Spleen (tissue), 11 donors: ENCODE measurements at regions not wholly inside any gene's neighbourhood (a gene's known extent, or its start where the extent isn't known, plus 50 kb on each side); places are given as distances from the start of the nearest gene placed in this dataset.
"Not testable (repeated sequence)": the region's sequence is repeated elsewhere in the genome, so short reads cannot be mapped to it uniquely, and the experiment has no call there.

ENCODE experiments used
- DNase-seq: peaks from one replicate; pipeline ENCODE4 v3.0.0-alpha.2; 2020
- H3K27ac ChIP-seq, 8 donors: fragments of 200-600 bp; sonication (generic) in 7 of 8; 1 replicate in 4 of 8; 2 replicates in 4 of 8; pipeline versions ENCODE4 v1.5.0 to v1.8.0; 2016 to 2021; ENCODE audit warnings: inconsistent platforms in 4 of 8, mild to moderate bottlenecking in 4 of 8, moderate library complexity in 1 of 8
- H3K27me3 ChIP-seq, 7 donors: fragments of 200-600 bp; sonication (generic) in 6 of 7; replicated peaks in 1 of 7; 1 replicate in 4 of 7; 2 replicates in 3 of 7; pipeline versions ENCODE4 v1.5.0 to v1.8.0; 2016 to 2021; ENCODE audit warnings: inconsistent platforms in 3 of 7, mild to moderate bottlenecking in 1 of 7
- H3K36me3 ChIP-seq, 6 donors: fragments of 200-600 bp; sonication (generic) in 5 of 6; 1 replicate in 4 of 6; 2 replicates in 2 of 6; pipeline versions ENCODE4 v1.5.0 to v1.8.0; 2016 to 2021; ENCODE audit warnings: inconsistent platforms in 2 of 6
- H3K4me1 ChIP-seq, 6 donors: fragments of 200-600 bp; sonication (generic) in 5 of 6; 1 replicate in 3 of 6; 2 replicates in 3 of 6; pipeline versions ENCODE4 v1.5.0 to v1.8.0; 2016 to 2021; ENCODE audit warnings: inconsistent platforms in 3 of 6
- H3K4me3 ChIP-seq, 8 donors: fragments of 200-600 bp; sonication (generic) in 7 of 8; 1 replicate in 4 of 8; 2 replicates in 4 of 8; pipeline versions ENCODE4 v1.5.0 to v1.8.0; 2016 to 2021; ENCODE audit warnings: inconsistent platforms in 4 of 8, mild to moderate bottlenecking in 4 of 8, moderate library complexity in 2 of 8
- H3K9me3 ChIP-seq, 8 donors: fragments of 200-600 bp; sonication (generic) in 7 of 8; 1 replicate in 4 of 8; 2 replicates in 4 of 8; pipeline versions ENCODE4 v1.5.0 to v1.8.0; 2016 to 2021; ENCODE audit warnings: inconsistent platforms in 4 of 8
- POLR2A ChIP-seq, 3 donors: fragments of 450-650 bp; IDR thresholded peaks; one replicate each; pipeline ENCODE4 v1.5.1; 2017; ENCODE audit warnings: antibody characterized with exemption in 3 of 3, mild to moderate bottlenecking in 1 of 3
- POLR2AphosphoS5 ChIP-seq, 3 donors: sonication (generic); formaldehyde crosslinking; IDR thresholded peaks; one replicate each; pipeline ENCODE4 v1.5.1; 2017; ENCODE audit warnings: antibody characterized with exemption in 3 of 3
- WGBS, 5 donors: extraction: QIAGEN DNeasy Blood & Tissue Kit in 3 of 5; methylation state at CpG; one replicate each; pipeline versions ENCODE4 v1.1.5 to v1.1.7; 2013 to 2018; 5-methylcytosine and 5-hydroxymethylcytosine counted together
- intact Hi-C: fragments of 100-400 bp; cut with DNase I; formaldehyde crosslinking; loops from one replicate; pipeline ENCODE4 v1.15.0; 2023; ENCODE audit warnings: low total_unique reads
- TF ChIP-seq, protein P1 (sequence below), 11 experiments: fragments of 200-600 bp in 7 of 11; fragments of 450-650 bp in 4 of 11; sonication (generic) in 4 of 11; IDR thresholded peaks in 8 of 11; conservative IDR thresholded peaks in 3 of 11; 1 replicate in 7 of 11; 2 replicates in 4 of 11; pipeline versions ENCODE4 v1.4.0 to v1.8.0; 2016 to 2021; ENCODE audit warnings: antibody characterized with exemption in 11 of 11, inconsistent platforms in 4 of 11, mild to moderate bottlenecking in 1 of 11
- donor health status: healthy with polysubstance abuse.
- donor health status: DM: no; HTN: no; CAD: no; lungs with moderate emphysema.
- donor health status: DM: no; HTN: no; CAD: no.
- donor health status: Bipolar disorder and iron deficiency.
- donor health status: healthy.
- donor health status: DM: no; HTN: no; CAD: no.
- donor health status: DM: yes; HTN: yes; CAD: no.

- Histone ChIP-seq H3K36me3 (no peaks in the 10 kb centered on the region), H3K4me1 (no peaks in the 10 kb centered on the region)
- 85 to 91% (median 90%) methylated on average over 15 to 29 of the region's 29 CpGs for WGBS, 5 donors
These were observed 391.4 kb upstream of the NDN start for GRCh38 chr15:24078310-24079029.

GRCh38 chr15:24088941-24089340, 401.8 kb upstream of the NDN start:
- H3K9me3 ChIP-seq, result peaks cover 0 to 69% (median 45%) of the 10 kb centered on the region in 8 donors
- intact Hi-C loops, H3K4me1 ChIP-seq, DNase-seq, H3K27ac ChIP-seq, H3K36me3 ChIP-seq, H3K4me3 ChIP-seq, H3K27me3 ChIP-seq: not testable (repeated sequence)
- 34 to 57% (median 38%) methylated on average over 1 of the region's 1 CpG for WGBS, 5 donors

More at GRCh38 chr15:24078310-24079029, 391.4 kb upstream of the NDN start:
- intact Hi-C loops, result no loop called here
- no peak for DNase-seq
- no peak overlapping the region for H3K27ac ChIP-seq
- peaks cover 0 to 49% (median 24%) of the 10 kb centered on the region in 8 donors for H3K9me3 ChIP-seq
- no peaks in the 10 kb centered on the region for H3K27me3 ChIP-seq
- no peak overlapping the region for H3K4me3 ChIP-seq
- TF ChIP-seq POLR2AphosphoS5 (IDR thresholded peaks at IDR 0.05) (no peak), POLR2A (IDR thresholded peaks at IDR 0.05) (no peak)
- TF ChIP-seq, protein P1, sequence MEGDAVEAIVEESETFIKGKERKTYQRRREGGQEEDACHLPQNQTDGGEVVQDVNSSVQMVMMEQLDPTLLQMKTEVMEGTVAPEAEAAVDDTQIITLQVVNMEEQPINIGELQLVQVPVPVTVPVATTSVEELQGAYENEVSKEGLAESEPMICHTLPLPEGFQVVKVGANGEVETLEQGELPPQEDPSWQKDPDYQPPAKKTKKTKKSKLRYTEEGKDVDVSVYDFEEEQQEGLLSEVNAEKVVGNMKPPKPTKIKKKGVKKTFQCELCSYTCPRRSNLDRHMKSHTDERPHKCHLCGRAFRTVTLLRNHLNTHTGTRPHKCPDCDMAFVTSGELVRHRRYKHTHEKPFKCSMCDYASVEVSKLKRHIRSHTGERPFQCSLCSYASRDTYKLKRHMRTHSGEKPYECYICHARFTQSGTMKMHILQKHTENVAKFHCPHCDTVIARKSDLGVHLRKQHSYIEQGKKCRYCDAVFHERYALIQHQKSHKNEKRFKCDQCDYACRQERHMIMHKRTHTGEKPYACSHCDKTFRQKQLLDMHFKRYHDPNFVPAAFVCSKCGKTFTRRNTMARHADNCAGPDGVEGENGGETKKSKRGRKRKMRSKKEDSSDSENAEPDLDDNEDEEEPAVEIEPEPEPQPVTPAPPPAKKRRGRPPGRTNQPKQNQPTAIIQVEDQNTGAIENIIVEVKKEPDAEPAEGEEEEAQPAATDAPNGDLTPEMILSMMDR (IDR thresholded peaks at IDR 0.05 in 8 of 11, conservative IDR thresholded peaks at IDR 0.05 in 3 of 11), result no peak

DNA sequence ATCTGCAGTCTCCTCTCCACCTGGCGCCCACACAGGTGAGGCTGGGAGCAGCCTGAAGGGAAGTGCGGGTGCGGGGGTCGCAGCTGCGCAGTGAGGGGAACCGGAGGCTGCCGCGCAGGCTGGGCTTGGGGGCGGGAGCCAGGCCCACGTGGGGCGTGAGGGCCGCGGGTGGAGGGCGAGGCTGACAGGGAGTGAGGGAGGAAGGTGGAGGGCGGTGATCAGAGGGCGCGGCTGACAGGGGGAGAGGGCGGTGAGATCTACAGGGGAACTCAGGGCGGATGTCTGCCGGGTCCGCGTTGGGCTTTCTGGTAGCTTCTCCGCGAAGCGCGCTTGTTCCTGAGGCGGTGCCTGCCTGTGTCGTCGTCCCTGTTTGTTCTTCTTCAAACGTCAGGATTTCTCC, 414.4 kb upstream of the NDN start:
- H3K9me3 ChIP-seq, H3K27me3 ChIP-seq, H3K27ac ChIP-seq, DNase-seq, H3K36me3 ChIP-seq, intact Hi-C loops, H3K4me3 ChIP-seq, H3K4me1 ChIP-seq: not testable (repeated sequence)
- WGBS, 5 donors, result 25 to 39% (median 28%) methylated on average over 20 to 27 of the region's 30 CpGs

DNA sequence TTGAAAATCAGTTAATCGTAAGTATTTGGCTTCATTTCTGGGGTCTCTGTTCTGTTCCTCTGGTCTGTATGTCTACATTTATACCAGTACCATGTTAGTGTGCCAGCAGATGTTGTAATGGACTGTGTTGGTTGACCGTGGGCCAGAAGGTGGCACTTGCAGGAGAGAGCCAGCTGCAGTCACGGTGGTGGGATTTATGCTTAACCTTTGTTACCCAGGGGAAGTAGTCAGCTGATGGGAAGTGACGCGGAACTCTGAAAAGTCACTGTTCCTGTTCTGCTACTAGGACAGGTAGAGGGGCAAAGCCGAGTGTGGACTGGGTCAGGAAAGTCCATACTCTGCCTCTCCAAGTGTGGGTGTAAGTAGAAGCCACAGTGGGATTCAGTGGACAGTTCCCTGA, 420.4 kb upstream of the NDN start:
- H3K4me1 ChIP-seq, H3K36me3 ChIP-seq, H3K27ac ChIP-seq, H3K27me3 ChIP-seq, intact Hi-C loops, H3K4me3 ChIP-seq, DNase-seq: not testable (repeated sequence)
- peaks cover 0 to 12% (median 0%) of the 10 kb centered on the region in 8 donors for H3K9me3 ChIP-seq
- 69 to 75% (median 73%) methylated on average over 5 to 6 of the region's 6 CpGs for WGBS, 5 donors

DNA sequence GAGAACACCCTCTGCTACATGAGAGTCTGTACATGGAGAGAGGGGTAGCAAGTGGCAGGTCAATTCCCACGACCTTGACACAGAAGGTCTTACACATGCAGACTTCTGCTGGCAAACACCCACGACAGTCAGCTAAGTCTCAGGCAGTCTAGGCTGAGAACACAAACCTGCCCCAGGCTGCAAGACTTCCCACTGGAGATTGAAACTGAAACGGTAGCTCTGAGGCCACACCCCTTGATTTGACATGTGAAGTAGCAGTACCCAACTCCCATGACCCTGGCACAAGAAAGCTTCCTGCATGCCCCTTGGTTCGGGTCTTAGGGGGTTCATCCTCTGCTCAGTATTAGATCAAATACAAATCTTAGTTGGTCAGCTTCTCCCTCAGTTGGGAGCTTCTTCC, 420.8 kb upstream of the NDN start:
- intact Hi-C loops, H3K4me3 ChIP-seq, H3K27me3 ChIP-seq, H3K27ac ChIP-seq, H3K4me1 ChIP-seq, H3K36me3 ChIP-seq, DNase-seq: not testable (repeated sequence)
- H3K9me3 ChIP-seq, result peaks cover 0 to 12% (median 0%) of the 10 kb centered on the region in 8 donors
- 28 to 46% (median 40%) methylated on average over 2 to 4 of the region's 4 CpGs for WGBS, 5 donors

- H3K4me3 ChIP-seq, H3K27ac ChIP-seq, H3K4me1 ChIP-seq, intact Hi-C loops, H3K36me3 ChIP-seq, DNase-seq, H3K27me3 ChIP-seq: not testable (repeated sequence)
- H3K9me3 ChIP-seq, result peaks cover 0 to 12% (median 0%) of the 10 kb centered on the region in 8 donors
- 56 to 78% (median 72%) methylated on average over 3 of the region's 3 CpGs for WGBS, 5 donors
These were observed 421.2 kb upstream of the NDN start for GRCh38 chr15:24108349-24108748.

DNA sequence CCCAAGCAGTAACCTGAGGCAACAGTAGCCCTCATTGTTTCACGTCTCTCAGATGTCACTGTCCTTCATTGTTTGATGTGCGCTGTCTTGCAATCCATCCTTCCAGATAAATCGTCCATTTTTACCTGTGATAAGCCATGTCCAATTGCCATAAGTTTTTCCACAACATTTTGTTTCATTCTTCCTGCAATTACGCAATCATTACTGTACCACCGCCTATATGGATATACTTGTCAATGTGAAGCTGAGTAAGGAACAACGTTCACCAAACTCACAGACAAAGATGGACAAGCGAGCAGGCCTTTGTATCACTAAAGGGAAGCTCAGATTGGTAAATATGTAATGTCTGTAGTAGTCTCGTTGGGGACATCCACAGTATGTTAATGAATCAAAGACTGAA, 452.5 kb upstream of the NDN start:
- H3K27me3 ChIP-seq, DNase-seq, H3K36me3 ChIP-seq, H3K4me1 ChIP-seq, H3K27ac ChIP-seq, H3K4me3 ChIP-seq, H3K9me3 ChIP-seq, intact Hi-C loops: not testable (repeated sequence)
- 76 to 80% (median 78%) methylated on average over 8 of the region's 8 CpGs for WGBS, 5 donors

GRCh38 chr15:24145070-24145469, 458.0 kb upstream of the NDN start:
- intact Hi-C loops, H3K36me3 ChIP-seq, DNase-seq, H3K27me3 ChIP-seq, H3K27ac ChIP-seq, H3K4me3 ChIP-seq, H3K4me1 ChIP-seq, H3K9me3 ChIP-seq: not testable (repeated sequence)
- 77 to 84% (median 79%) methylated on average over 8 of the region's 8 CpGs for WGBS, 5 donors
